Loucy (cell line): ENCODE measurements at regions not wholly inside any gene's neighbourhood (a gene's known extent, or its start where the extent isn't known, plus 50 kb on each side); places are given as distances from the start of the nearest gene placed in this dataset.

ENCODE experiments used
- H2AFZ ChIP-seq: fragments of 200-600 bp; sonication (generic); 2 replicates; pipeline ENCODE4 v1.6.0; 2016; ENCODE audit warnings: antibody characterized with exemption, mild to moderate bottlenecking, low read length, moderate library complexity
- H3F3A ChIP-seq: fragments of 200-600 bp; 2 replicates; pipeline ENCODE4 v1.6.0; 2016; ENCODE audit warnings: antibody characterized with exemption, low read depth, mild to moderate bottlenecking
- H3K27me3 ChIP-seq: fragments of 200-600 bp; sonication (generic); 2 replicates; pipeline ENCODE4 v1.6.1; 2014; ENCODE audit warnings: low read length, mild to moderate bottlenecking; ENCODE audit not compliant: insufficient read depth, poor library complexity, severe bottlenecking
- H3K36me3 ChIP-seq: fragments of 200-600 bp; sonication (generic); 2 replicates; pipeline ENCODE4 v1.6.1; 2016; ENCODE audit warnings: low read length; ENCODE audit not compliant: insufficient read depth
- H3K4me1 ChIP-seq: fragments of 200-600 bp; sonication (generic); 2 replicates; pipeline ENCODE4 v1.5.1; 2014; ENCODE audit warnings: low read length, mild to moderate bottlenecking; ENCODE audit not compliant: insufficient read depth, poor library complexity, severe bottlenecking
- H3K4me2 ChIP-seq: fragments of 200-600 bp; sonication (generic); 2 replicates; pipeline ENCODE4 v1.6.0; 2014; ENCODE audit warnings: antibody characterized with exemption, low read length, low read depth, mild to moderate bottlenecking; ENCODE audit not compliant: poor library complexity, severe bottlenecking
- H3K4me3 ChIP-seq: fragments of 200-600 bp; sonication (generic); 2 replicates; pipeline ENCODE4 v1.5.1; 2014; ENCODE audit warnings: low read length, mild to moderate bottlenecking, mixed read lengths; ENCODE audit not compliant: poor library complexity, severe bottlenecking
- H3K79me2 ChIP-seq: fragments of 200-600 bp; sonication (generic); 2 replicates; pipeline ENCODE4 v1.6.1; 2014; ENCODE audit warnings: low read length; ENCODE audit not compliant: insufficient read depth
- H3K9ac ChIP-seq: fragments of 200-600 bp; sonication (generic); 2 replicates; pipeline ENCODE4 v1.6.0; 2014; ENCODE audit warnings: mild to moderate bottlenecking, low read depth, low read length, moderate library complexity; ENCODE audit not compliant: poor library complexity, severe bottlenecking
- H3K9me2 ChIP-seq: fragments of 200-600 bp; sonication (generic); replicated peaks from 2 replicates; pipeline ENCODE4 v1.6.1; 2016; ENCODE audit warnings: low read depth, low read length, mixed read lengths
- H3K9me3 ChIP-seq: fragments of 200-600 bp; sonication (generic); 2 replicates; pipeline ENCODE4 v1.6.1; 2014; ENCODE audit warnings: mild to moderate bottlenecking, antibody characterized with exemption, low read length, low read depth; ENCODE audit not compliant: insufficient read depth
- H4K20me1 ChIP-seq: fragments of 200-600 bp; sonication (generic); 2 replicates; pipeline ENCODE4 v1.6.0; 2014; ENCODE audit warnings: antibody characterized with exemption, low read length, mild to moderate bottlenecking; ENCODE audit not compliant: insufficient read depth, poor library complexity, severe bottlenecking
- EZH2phosphoT487 ChIP-seq: fragments of 200-600 bp; IDR thresholded peaks from 2 replicates; pipeline ENCODE4 v1.6.1; 2018; ENCODE audit warnings: antibody characterized with exemption, mild to moderate bottlenecking, moderate library complexity, borderline replicate concordance
- TF ChIP-seq, protein P1 (sequence below): fragments of 200-600 bp; sonication (generic); conservative IDR thresholded peaks from 2 replicates; pipeline ENCODE4 v1.5.1; 2014; ENCODE audit warnings: mild to moderate bottlenecking, antibody characterized with exemption, low read length

DNA sequence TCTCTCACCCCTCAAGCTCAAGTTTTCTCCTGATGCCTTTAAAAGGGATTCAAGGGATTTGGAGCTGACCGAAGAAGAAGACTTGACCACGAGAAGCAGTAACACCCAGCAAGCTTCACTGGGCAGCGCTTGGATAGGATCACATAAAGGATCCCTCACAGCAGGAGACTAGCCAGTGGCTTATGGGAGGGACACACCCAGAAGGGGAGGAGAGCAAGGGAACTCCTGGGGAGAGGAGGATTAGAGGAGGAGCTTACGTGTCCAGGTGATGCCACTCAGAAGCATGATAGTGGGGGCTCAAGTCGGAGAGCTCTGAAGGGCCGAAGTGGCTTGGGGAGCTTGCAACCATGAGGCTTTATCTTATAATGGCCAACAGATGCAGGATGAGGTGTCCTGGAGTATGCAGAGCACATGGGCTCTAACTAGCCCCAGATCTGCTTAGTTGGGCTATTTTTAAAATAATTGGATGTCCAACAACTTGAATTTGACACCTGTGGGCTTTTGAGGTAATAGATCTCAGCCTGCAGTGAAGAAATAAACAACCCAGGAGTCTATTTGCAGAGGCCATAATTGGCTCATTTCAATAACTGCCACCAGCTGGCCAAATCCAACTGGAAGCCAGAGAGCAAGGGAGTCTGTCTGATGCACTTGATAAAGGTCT is 137.9 kb upstream of the EXOC2 start:
- peaks cover 27% of the 10 kb centered on the region for H3K9me3 ChIP-seq
- H2AFZ ChIP-seq: no peak overlapping the region
- TF ChIP-seq, protein P1, sequence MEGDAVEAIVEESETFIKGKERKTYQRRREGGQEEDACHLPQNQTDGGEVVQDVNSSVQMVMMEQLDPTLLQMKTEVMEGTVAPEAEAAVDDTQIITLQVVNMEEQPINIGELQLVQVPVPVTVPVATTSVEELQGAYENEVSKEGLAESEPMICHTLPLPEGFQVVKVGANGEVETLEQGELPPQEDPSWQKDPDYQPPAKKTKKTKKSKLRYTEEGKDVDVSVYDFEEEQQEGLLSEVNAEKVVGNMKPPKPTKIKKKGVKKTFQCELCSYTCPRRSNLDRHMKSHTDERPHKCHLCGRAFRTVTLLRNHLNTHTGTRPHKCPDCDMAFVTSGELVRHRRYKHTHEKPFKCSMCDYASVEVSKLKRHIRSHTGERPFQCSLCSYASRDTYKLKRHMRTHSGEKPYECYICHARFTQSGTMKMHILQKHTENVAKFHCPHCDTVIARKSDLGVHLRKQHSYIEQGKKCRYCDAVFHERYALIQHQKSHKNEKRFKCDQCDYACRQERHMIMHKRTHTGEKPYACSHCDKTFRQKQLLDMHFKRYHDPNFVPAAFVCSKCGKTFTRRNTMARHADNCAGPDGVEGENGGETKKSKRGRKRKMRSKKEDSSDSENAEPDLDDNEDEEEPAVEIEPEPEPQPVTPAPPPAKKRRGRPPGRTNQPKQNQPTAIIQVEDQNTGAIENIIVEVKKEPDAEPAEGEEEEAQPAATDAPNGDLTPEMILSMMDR: no peak
- no peak for TF ChIP-seq EZH2phosphoT487
- no peaks in the 10 kb centered on the region for H3K36me3 ChIP-seq
- no peaks in the 10 kb centered on the region for H3K4me1 ChIP-seq
- no peaks in the 10 kb centered on the region for H4K20me1 ChIP-seq
- no peak overlapping the region for H3K9ac ChIP-seq
- H3K4me2 ChIP-seq: no peak overlapping the region
- no peak overlapping the region for H3K4me3 ChIP-seq
- no peaks in the 10 kb centered on the region for H3K27me3 ChIP-seq
- H3K79me2 ChIP-seq: no peaks in the 10 kb centered on the region
- H3K9me2 ChIP-seq: no peaks in the 10 kb centered on the region
- peaks cover 6% of the 10 kb centered on the region; the same call in 1 of the 2 replicates for H3F3A ChIP-seq

DNA sequence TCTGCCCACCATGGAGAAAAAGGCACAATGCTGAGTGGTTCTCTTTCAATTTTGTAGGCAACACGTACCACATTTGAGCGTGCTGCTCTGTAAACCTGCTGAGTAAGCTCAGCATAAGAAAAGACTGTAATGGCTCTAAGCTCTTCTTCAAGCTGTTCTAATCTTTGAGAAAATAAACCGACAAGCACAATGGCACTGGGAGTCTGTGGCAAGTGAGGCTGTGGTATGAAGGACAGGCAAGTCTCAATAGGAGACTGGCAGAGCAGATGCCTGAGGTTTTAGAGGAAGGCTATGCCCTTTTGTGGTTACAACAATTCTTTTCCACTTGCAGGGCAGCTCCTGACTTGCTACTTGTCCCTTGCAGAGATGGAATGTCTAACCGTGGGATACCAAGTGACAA is 136.7 kb upstream of the EXOC2 start:
- no peak overlapping the region for H2AFZ ChIP-seq
- H3K79me2 ChIP-seq: no peaks in the 10 kb centered on the region
- H3K9me3 ChIP-seq: peaks cover 27% of the 10 kb centered on the region
- no peaks in the 10 kb centered on the region for H3K36me3 ChIP-seq
- H3F3A ChIP-seq: peaks cover 6% of the 10 kb centered on the region; the same call in 1 of the 2 replicates
- H3K9me2 ChIP-seq: no peaks in the 10 kb centered on the region
- H3K9ac ChIP-seq: no peak overlapping the region
- TF ChIP-seq EZH2phosphoT487: no peak
- TF ChIP-seq, protein P1: no peak
- no peaks in the 10 kb centered on the region for H3K27me3 ChIP-seq
- no peaks in the 10 kb centered on the region for H3K4me1 ChIP-seq
- H4K20me1 ChIP-seq: no peaks in the 10 kb centered on the region
- no peak overlapping the region for H3K4me3 ChIP-seq
- no peak overlapping the region for H3K4me2 ChIP-seq

DNA sequence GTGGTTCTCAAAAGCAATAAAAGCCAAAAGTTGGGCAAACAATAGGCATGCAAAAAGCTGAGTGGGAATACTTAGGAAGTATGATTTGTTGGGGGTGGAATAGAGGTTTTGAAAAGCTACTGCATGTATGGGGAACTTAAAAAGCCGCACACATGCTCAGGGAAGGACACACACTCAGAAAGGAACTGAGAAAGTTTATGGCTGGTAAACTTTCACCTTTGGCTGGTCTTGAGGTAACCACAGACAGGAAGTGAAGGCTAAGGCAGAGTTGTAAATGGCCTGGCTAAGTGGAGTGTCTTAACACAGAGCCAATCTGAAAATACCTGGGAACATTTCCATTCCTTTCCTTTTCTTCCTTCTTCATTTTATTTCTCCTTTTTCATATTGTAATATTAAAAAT is 134.5 kb upstream of the EXOC2 start:
- H3K9ac ChIP-seq: no peak overlapping the region
- no peaks in the 10 kb centered on the region for H3K4me1 ChIP-seq
- H3K9me3 ChIP-seq: peaks cover 20% of the 10 kb centered on the region
- no peak overlapping the region for H3K4me2 ChIP-seq
- no peaks in the 10 kb centered on the region for H3K27me3 ChIP-seq
- no peaks in the 10 kb centered on the region for H3K36me3 ChIP-seq
- TF ChIP-seq EZH2phosphoT487: no peak
- TF ChIP-seq, protein P1: no peak
- no peak overlapping the region for H2AFZ ChIP-seq
- no peaks in the 10 kb centered on the region for H3K9me2 ChIP-seq
- no peaks in the 10 kb centered on the region for H3F3A ChIP-seq
- H3K79me2 ChIP-seq: no peaks in the 10 kb centered on the region
- no peaks in the 10 kb centered on the region for H4K20me1 ChIP-seq
- no peak overlapping the region for H3K4me3 ChIP-seq
